ENCODE measurements at regions not wholly inside any gene's neighbourhood (a gene's known extent, or its start where the extent isn't known, plus 50 kb on each side); places are given as distances from the start of the nearest gene placed in this dataset.

- TF ChIP-seq, protein P1, sequence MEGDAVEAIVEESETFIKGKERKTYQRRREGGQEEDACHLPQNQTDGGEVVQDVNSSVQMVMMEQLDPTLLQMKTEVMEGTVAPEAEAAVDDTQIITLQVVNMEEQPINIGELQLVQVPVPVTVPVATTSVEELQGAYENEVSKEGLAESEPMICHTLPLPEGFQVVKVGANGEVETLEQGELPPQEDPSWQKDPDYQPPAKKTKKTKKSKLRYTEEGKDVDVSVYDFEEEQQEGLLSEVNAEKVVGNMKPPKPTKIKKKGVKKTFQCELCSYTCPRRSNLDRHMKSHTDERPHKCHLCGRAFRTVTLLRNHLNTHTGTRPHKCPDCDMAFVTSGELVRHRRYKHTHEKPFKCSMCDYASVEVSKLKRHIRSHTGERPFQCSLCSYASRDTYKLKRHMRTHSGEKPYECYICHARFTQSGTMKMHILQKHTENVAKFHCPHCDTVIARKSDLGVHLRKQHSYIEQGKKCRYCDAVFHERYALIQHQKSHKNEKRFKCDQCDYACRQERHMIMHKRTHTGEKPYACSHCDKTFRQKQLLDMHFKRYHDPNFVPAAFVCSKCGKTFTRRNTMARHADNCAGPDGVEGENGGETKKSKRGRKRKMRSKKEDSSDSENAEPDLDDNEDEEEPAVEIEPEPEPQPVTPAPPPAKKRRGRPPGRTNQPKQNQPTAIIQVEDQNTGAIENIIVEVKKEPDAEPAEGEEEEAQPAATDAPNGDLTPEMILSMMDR (IDR thresholded peaks at IDR 0.05) = no peak
- TF ChIP-seq EZH2 (IDR thresholded peaks at IDR 0.05; ENCODE audit: borderline replicate concordance, insufficient read depth, low read depth, low read length, poor library complexity, severe bottlenecking) = no peak
- Histone ChIP-seq H3K4me2 (replicated peaks; ENCODE audit: low read depth, low read length, poor library complexity, severe bottlenecking) (no peak overlapping the region), H3K9ac (ENCODE audit: low read length) (no peak overlapping the region), H3K27ac (ENCODE audit: low read length in 2 of 2) (no peak overlapping the region), H3K27me3 (replicated peaks in 1 of 4; ENCODE audit: control extremely low read depth in 1 of 4, control insufficient read depth in 3 of 4, insufficient read depth in 4 of 4, low read length in 3 of 4) (no peaks in the 10 kb centered on the region), H3K79me2 (ENCODE audit: control insufficient read depth, insufficient read depth, low read length) (no peaks in the 10 kb centered on the region), H3K4me1 (ENCODE audit: control insufficient read depth in 2 of 2, insufficient read depth in 2 of 2, low read length in 2 of 2) (no peaks in the 10 kb centered on the region), H4K20me1 (ENCODE audit: control insufficient read depth, insufficient read depth, low read length, poor library complexity, severe bottlenecking) (no peaks in the 10 kb centered on the region), H3K4me3 (ENCODE audit: control extremely low read depth in 1 of 5, extremely low read depth in 1 of 5, insufficient read depth in 1 of 5, low read depth in 2 of 5, low read length in 4 of 5) (no peak overlapping the region), H2AFZ (ENCODE audit: insufficient read depth, low read depth, low read length, poor library complexity, severe bottlenecking) (no peak overlapping the region), H3K36me3 (replicated peaks in 1 of 2; ENCODE audit: control extremely low read depth in 1 of 2, control insufficient read depth in 1 of 2, extremely low read depth in 1 of 2, insufficient read depth in 2 of 2, low read length in 1 of 2) (no peaks in the 10 kb centered on the region), H3K9me3 (ENCODE audit: control extremely low read depth in 1 of 3, control insufficient read depth in 2 of 3, insufficient read depth in 1 of 3, low read length in 2 of 3) (no peaks in the 10 kb centered on the region)
- DNase-seq = no peak
- Mint-ChIP-seq H3K9me3 (ENCODE audit: insufficient read depth) (no peaks in the 10 kb centered on the region), H3K4me3 (no peak overlapping the region), H3K27ac (no peak overlapping the region), H3K27me3 (no peaks in the 10 kb centered on the region), H3K4me1 (no peaks in the 10 kb centered on the region)
- ATAC-seq (ENCODE audit: low read depth) = no peak
- intact Hi-C loops (cut with micrococcal nuclease) = no loop called here
- WGBS (ENCODE audit: insufficient coverage) = no CpG with 5 or more reads among the region's 1 CpG
- POLR2A ChIA-PET = no interaction called here
- CTCF ChIA-PET = no interaction called here
Measured at GRCh38 chrX:128759177-128759576, 707.0 kb upstream of the ACTRT1 start.

DNA sequence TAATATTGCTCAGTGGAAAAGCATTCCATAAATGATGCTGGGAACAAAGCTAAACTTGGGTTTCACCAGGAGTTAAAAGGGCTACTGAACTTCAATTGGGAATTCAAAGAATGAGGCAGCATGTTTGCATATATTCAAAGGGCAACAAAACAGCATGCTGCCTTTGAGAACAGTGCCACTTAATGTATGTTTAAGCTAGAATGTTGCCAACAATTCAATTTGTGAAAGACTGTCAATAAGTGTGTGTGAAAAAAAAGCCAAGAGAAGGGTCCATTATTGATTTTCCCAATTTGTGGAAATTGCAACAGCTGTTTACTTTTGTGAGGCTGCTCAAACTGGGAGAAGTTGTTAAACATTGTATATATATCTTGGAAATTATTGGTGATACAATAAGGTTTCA, 701.9 kb upstream of the ACTRT1 start:
- intact Hi-C loops (cut with micrococcal nuclease) = no loop called here
- no peak for DNase-seq
- H3K79me2 ChIP-seq (ENCODE audit: control insufficient read depth, insufficient read depth, low read length) = no peaks in the 10 kb centered on the region
- no peaks in the 10 kb centered on the region for H3K9me3 ChIP-seq (ENCODE audit: control extremely low read depth in 1 of 3, control insufficient read depth in 2 of 3, insufficient read depth in 1 of 3, low read length in 2 of 3)
- no peak overlapping the region for H3K9ac ChIP-seq (ENCODE audit: low read length)
- H3K9me3 Mint-ChIP-seq (ENCODE audit: insufficient read depth) = no peaks in the 10 kb centered on the region
- H3K27me3 ChIP-seq (replicated peaks in 1 of 4; ENCODE audit: control extremely low read depth in 1 of 4, control insufficient read depth in 3 of 4, insufficient read depth in 4 of 4, low read length in 3 of 4) = no peaks in the 10 kb centered on the region
- H3K4me3 ChIP-seq (ENCODE audit: control extremely low read depth in 1 of 5, extremely low read depth in 1 of 5, insufficient read depth in 1 of 5, low read depth in 2 of 5, low read length in 4 of 5) = no peak overlapping the region
- no peaks in the 10 kb centered on the region for H3K27me3 Mint-ChIP-seq
- H3K27ac Mint-ChIP-seq = no peak overlapping the region
- H4K20me1 ChIP-seq (ENCODE audit: control insufficient read depth, insufficient read depth, low read length, poor library complexity, severe bottlenecking) = no peaks in the 10 kb centered on the region
- no peak for ATAC-seq (ENCODE audit: low read depth)
- TF ChIP-seq, protein P1 (IDR thresholded peaks at IDR 0.05) = no peak
- no peak for TF ChIP-seq EZH2 (IDR thresholded peaks at IDR 0.05; ENCODE audit: borderline replicate concordance, insufficient read depth, low read depth, low read length, poor library complexity, severe bottlenecking)
- ChIA-PET POLR2A (no interaction called here), CTCF (interaction anchor here (0.6 kb wide), 1 partner anchor 15 kb away, joined by 4 read pairs; no protein-coding TSS in a partner anchor)
- H3K4me2 ChIP-seq (replicated peaks; ENCODE audit: low read depth, low read length, poor library complexity, severe bottlenecking) = no peak overlapping the region
- no peaks in the 10 kb centered on the region for H3K4me1 Mint-ChIP-seq
- no peak overlapping the region for H2AFZ ChIP-seq (ENCODE audit: insufficient read depth, low read depth, low read length, poor library complexity, severe bottlenecking)
- no peak overlapping the region for H3K27ac ChIP-seq (ENCODE audit: low read length in 2 of 2)
- H3K4me1 ChIP-seq (ENCODE audit: control insufficient read depth in 2 of 2, insufficient read depth in 2 of 2, low read length in 2 of 2) = no peaks in the 10 kb centered on the region
- H3K4me3 Mint-ChIP-seq = no peak overlapping the region
- no peaks in the 10 kb centered on the region for H3K36me3 ChIP-seq (replicated peaks in 1 of 2; ENCODE audit: control extremely low read depth in 1 of 2, control insufficient read depth in 1 of 2, extremely low read depth in 1 of 2, insufficient read depth in 2 of 2, low read length in 1 of 2)
